ENCODE measurements at regions not wholly inside any gene's neighbourhood (a gene's known extent, or its start where the extent isn't known, plus 50 kb on each side); places are given as distances from the start of the nearest gene placed in this dataset.

GRCh38 chr20:39643292-39643691 is 681.1 kb downstream of the DHX35 start:
- DNase-seq (ENCODE audit: low read depth, low spot score), result no peak

DNA sequence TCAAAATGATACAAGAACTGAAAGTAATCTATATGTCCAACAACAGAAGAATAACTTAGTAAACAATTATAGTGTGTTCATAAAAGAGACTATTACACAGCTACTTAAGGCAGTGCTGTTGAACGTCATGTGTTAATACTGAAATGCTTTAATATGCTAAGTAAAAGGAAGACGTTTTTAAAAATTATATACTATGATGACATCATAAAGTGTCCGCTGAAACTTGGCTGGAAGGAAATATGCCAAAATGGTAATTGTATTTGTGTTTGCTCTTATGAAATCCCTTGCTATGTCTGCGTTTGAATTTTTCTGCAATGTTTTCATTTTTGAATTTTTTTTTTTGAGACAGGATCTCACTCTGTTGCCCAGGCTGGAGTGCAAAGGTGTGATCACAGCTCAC is 679.3 kb downstream of the DHX35 start:
- no peak for DNase-seq (ENCODE audit: low read depth, low spot score)

DNA sequence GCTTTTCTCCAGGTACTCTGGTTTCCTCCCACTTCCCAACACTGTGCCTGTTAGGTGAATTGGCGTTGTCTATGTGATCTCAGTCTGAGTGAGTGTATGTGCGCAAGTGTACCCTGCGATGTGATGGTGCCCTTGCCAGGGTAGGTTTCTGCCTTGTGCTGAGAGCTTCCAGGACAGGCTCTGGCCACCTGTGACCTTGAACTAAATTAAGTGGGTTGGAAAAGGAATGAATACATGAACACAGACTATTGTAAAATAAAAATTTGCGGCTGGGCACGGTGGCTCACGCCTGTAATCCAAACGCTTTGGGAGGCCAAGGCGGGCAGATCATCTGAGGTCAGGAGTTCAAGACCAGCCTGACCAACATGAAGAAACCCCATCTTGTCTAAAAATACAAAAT is 678.0 kb downstream of the DHX35 start:
- no peak for DNase-seq (ENCODE audit: low read depth, low spot score)

DNA sequence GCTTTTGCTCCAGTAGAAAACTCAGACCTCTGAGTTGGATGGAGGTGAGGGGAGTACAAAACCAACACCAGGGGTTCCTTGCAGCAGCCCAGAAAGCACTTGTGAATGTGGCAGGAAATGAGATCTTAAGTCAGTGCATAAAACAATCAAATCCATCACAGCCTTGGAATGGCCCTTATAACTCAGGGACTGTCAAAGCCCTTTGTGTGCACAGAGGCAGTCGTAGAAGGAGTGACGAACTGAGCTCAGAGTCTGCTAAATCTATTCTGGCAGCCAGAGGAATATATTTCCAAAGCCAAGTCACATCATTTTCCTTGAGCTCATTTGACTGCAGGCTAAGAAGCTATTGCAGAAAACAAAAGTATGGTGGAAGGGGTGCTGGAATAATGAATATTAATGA is 676.6 kb downstream of the DHX35 start:
- DNase-seq (ENCODE audit: low read depth, low spot score), result no peak

GRCh38 chr20:39633689-39634088 is 671.5 kb downstream of the DHX35 start:
- no peak for DNase-seq (ENCODE audit: low read depth, low spot score)

DNA sequence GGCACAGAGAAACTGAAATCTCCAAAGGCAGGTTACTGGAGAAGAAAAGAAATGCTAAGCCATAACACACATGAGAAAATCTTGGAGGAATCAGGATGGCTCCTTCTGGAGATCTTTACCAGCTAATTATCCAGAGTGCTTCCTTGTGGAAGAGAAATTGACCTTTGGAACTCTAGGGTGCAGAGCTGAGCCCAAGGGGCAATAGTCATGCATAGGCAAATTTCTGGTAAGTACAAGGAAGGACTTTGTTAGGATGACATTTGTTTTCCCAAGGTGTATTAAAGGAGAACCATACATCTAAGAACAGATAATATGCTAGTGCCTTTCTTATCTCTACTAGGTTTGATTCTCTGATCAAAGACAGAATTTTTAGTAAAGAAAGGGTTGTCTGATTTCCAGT is 670.6 kb downstream of the DHX35 start:
- no peak for DNase-seq (ENCODE audit: low read depth, low spot score)

GRCh38 chr20:39632176-39632575 is 670.0 kb downstream of the DHX35 start:
- no peak for DNase-seq (ENCODE audit: low read depth, low spot score)

GRCh38 chr20:39631557-39631956 is 669.4 kb downstream of the DHX35 start:
- no peak for DNase-seq (ENCODE audit: low read depth, low spot score)

DNA sequence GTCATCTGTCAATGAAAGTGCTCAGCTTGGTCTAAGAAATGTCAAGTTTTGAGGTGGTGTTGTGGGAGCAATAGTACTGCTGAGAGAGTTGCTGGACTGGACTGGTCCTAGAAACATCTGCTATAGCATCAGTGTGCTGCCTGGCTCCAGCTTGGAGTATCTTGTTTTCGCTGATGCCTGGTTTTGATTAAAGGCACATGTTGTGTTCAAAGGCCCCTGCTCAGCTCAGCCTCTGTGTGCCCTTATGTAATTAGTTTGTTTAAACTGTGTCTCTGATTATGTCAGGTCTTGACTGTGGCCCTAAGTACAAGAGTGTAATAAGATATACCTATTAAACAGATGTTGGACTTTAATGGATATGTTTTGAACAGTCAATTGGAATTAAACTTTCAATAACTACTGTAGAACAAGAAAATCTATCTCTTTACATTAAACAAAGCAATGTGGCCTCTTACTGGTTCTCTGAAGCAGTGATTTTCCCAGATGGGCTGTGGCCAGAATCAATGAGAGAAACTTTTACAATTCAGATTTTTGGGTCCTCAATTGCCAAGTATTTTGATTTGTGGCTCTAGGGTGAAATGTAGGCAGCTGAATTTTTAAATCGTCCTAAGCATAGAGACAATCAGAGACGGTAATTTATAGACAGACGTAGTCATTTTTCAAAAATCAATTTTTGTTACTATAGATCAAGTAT is 668.2 kb downstream of the DHX35 start:
- no peak for DNase-seq (ENCODE audit: low read depth, low spot score)

DNA sequence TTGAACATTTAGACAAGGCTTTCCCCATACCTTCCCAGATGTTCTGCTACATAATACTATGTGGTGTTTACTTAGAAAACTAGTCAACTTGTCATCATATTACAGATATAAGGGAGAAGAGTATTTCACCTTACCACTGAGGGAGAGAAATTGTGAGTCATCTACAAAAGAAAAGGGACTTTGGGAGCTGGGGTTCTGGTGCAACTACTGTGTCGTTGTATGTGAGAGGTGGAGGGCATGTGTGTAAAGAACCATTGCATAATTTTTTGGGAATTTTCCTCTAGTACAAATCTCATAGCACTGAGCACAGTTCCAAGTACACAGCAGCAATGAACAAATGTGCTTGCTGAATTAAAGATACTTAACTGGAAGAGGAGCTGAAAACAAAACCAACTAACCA is 665.6 kb downstream of the DHX35 start:
- no peak for DNase-seq (ENCODE audit: low read depth, low spot score)

GRCh38 chr20:39624316-39624715 is 662.2 kb downstream of the DHX35 start:
- no peak for DNase-seq (ENCODE audit: low read depth, low spot score)

GRCh38 chr20:39623584-39624234 is 661.6 kb downstream of the DHX35 start:
- DNase-seq (ENCODE audit: low read depth, low spot score), result no peak

GRCh38 chr20:39619271-39619785 is 657.2 kb downstream of the DHX35 start:
- no peak for DNase-seq (ENCODE audit: low read depth, low spot score)

GRCh38 chr20:39611901-39612300 is 649.8 kb downstream of the DHX35 start:
- DNase-seq (ENCODE audit: low read depth, low spot score), result no peak

- no peak for DNase-seq (ENCODE audit: low read depth, low spot score)
These were observed 645.0 kb downstream of the DHX35 start for GRCh38 chr20:39607141-39607540.

GRCh38 chr20:39605908-39606307 is 643.8 kb downstream of the DHX35 start:
- DNase-seq (ENCODE audit: low read depth, low spot score), result no peak

DNA sequence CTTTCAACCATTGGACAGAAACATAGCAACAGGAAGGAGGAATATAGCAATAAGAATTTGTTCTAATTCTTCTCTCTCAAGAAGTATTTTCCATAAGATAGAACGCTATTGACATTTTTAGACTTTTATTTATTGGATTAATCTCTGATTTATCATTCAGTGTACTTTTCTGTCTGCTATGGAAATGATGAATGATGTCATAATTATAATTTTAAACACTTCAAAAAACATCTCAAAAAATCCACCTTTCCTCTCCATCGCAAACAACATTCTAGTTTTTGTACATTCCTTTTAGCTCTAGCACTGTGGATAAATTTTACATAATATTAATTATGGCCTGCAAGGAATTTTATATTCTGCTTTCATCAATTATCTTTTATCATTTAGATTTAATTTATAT is 643.2 kb downstream of the DHX35 start:
- DNase-seq (ENCODE audit: low read depth, low spot score), result no peak

- DNase-seq (ENCODE audit: low read depth, low spot score), result no peak
These were observed 641.1 kb downstream of the DHX35 start for GRCh38 chr20:39603219-39603618.

DNA sequence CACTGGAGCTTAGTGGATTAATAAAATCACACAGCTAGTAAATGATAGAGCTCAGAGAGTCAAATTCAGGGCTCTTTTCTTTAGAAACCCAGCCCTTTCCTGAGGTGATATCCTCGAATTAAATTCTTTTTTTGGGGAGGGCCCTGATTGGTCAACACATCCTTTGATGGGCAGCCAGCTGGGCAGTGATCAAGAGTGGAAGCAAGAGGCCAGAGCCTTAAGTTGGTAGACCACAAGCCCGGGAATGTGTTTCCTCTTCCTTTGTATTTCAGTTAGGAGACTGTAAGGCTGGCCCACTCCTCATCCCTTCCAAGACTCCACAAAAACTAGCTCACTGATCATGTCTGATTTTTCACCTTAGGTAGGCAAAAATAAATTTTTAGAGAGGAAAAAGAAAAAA is 640.5 kb downstream of the DHX35 start:
- DNase-seq (ENCODE audit: low read depth, low spot score), result no peak

GRCh38 chr20:39600871-39601270 is 638.7 kb downstream of the DHX35 start:
- DNase-seq (ENCODE audit: low read depth, low spot score), result no peak

DNA sequence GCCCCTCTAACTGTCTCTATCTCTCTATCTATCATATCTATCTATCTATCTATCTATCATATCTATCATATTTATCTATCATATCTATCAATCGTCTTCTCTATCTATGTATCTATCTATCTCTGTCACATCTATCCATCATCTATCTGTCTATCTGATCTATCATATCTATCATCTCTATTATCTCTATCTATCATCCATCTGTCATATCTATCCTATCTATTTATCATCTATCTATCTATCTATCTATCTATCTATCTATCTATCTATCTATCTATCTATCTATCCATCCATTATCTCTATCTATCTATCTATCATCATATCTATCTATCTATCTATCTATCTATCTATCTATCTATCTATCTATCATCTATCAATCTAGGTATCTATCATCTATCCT is 638.0 kb downstream of the DHX35 start:
- no peak for DNase-seq (ENCODE audit: low read depth, low spot score)

- DNase-seq (ENCODE audit: low read depth, low spot score), result no peak
These were observed 634.4 kb downstream of the DHX35 start for GRCh38 chr20:39596554-39596953.

DNA sequence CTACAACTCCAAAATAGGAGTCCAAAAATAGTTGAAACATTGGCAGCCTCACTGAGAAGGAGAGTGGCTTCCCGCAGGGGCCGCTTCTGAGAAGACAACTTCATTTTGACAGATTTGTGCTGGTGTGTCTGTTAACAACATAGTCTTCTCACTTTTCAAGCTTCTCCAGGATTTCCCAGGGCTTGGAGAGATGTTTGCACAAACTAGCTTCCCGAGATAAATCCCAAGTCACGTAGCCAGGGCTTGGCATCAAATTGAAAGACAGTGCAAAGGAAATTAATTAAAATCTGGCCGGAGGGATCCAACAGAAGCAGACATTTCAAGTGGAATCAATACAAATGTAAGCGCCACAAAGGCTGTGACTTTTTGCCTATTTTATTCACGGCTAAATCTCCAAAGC is 630.2 kb downstream of the DHX35 start:
- DNase-seq (ENCODE audit: low read depth, low spot score), result no peak
